ENCODE measurements at regions not wholly inside any gene's neighbourhood (a gene's known extent, or its start where the extent isn't known, plus 50 kb on each side); places are given as distances from the start of the nearest gene placed in this dataset.

GRCh38 chr13:37229931-37230330 is 124.5 kb upstream of the CSNK1A1L start:
- no peak for TF ChIP-seq CTCF (conservative IDR thresholded peaks at IDR 0.05; ENCODE audit: low read depth, low read length)
- DNase-seq (ENCODE audit: low read depth): no peak
- H3K4me3 ChIP-seq (ENCODE audit: low read depth, low read length): no peak overlapping the region

- peak; percentile 40 for DNase-seq (ENCODE audit: low read depth)
- no peak for TF ChIP-seq CTCF (conservative IDR thresholded peaks at IDR 0.05; ENCODE audit: low read depth, low read length)
- H3K4me3 ChIP-seq (ENCODE audit: low read depth, low read length): no peak overlapping the region
Measured at GRCh38 chr13:37226971-37227370, 121.5 kb upstream of the CSNK1A1L start.

- peak; percentile 54 for DNase-seq (ENCODE audit: low read depth)
- H3K4me3 ChIP-seq (ENCODE audit: low read depth, low read length): no peak overlapping the region
- TF ChIP-seq CTCF (conservative IDR thresholded peaks at IDR 0.05; ENCODE audit: low read depth, low read length): no peak
Measured at GRCh38 chr13:37225414-37226070, 120.1 kb upstream of the CSNK1A1L start.

GRCh38 chr13:37216331-37216730 is 110.9 kb upstream of the CSNK1A1L start:
- no peak overlapping the region for H3K4me3 ChIP-seq (ENCODE audit: low read depth, low read length)
- TF ChIP-seq CTCF (conservative IDR thresholded peaks at IDR 0.05; ENCODE audit: low read depth, low read length): no peak
- DNase-seq (ENCODE audit: low read depth): no peak

GRCh38 chr13:37212826-37213225 is 107.4 kb upstream of the CSNK1A1L start:
- DNase-seq (ENCODE audit: low read depth): no peak
- no peak overlapping the region for H3K4me3 ChIP-seq (ENCODE audit: low read depth, low read length)
- TF ChIP-seq CTCF (conservative IDR thresholded peaks at IDR 0.05; ENCODE audit: low read depth, low read length): no peak

DNA sequence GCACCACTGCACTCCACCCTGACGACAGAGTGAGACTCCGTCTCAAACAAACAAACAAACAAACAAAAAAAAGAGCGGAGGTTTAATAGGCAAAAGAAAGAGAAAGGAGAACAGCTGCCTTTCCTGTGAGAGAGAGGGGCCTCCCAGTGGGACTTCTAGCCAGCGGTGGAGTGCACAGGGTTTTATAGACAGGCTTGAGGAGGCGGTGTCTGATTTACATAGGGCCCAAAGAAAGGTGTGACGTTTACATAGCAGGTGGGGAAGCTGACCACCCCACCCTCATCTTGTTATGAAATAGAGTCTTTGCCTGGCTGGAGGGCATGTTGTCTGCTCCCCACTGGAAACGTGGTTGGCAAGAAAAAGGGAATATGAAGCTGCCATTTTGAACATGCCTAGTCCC is 106.0 kb upstream of the CSNK1A1L start:
- no peak for DNase-seq (ENCODE audit: low read depth)
- no peak overlapping the region for H3K4me3 ChIP-seq (ENCODE audit: low read depth, low read length)
- TF ChIP-seq CTCF (conservative IDR thresholded peaks at IDR 0.05; ENCODE audit: low read depth, low read length): no peak

All from choroid plexus epithelial cell (primary cell).